ENCODE measurements at regions not wholly inside any gene's neighbourhood (a gene's known extent, or its start where the extent isn't known, plus 50 kb on each side); places are given as distances from the start of the nearest gene placed in this dataset.

DNA sequence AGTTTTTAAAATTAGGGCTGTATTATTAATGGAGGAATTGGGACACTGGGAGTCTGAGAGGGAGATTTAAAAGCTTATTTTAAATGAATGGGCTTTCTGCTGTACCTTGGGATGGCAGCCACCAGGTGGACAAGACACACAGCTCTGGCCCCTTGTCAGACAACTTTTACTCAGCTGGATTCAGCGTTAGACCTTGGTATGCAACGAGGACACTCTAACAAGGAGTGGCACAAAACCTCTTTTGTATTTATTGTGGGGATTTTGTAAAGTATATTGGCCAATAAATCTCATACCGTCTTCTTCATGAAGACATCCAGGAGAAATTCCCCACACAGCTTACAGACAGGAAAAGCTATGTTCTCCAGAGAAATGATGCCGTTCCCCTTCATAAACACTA, 105.7 kb downstream of the LCA5 start:
- H3K4me3 ChIP-seq (ENCODE audit: low read length) = no peak overlapping the region
- no peaks in the 10 kb centered on the region for H3K27me3 ChIP-seq (ENCODE audit: insufficient read depth, low read length)
- no peaks in the 10 kb centered on the region for H3K9me3 ChIP-seq (ENCODE audit: low read length)
- no peaks in the 10 kb centered on the region for H3K4me1 ChIP-seq (ENCODE audit: insufficient read depth, low read length)
- H3K36me3 ChIP-seq (ENCODE audit: insufficient read depth, low read length) = no peaks in the 10 kb centered on the region
- no peak overlapping the region for H2AFZ ChIP-seq (ENCODE audit: low read depth, low read length)

DNA sequence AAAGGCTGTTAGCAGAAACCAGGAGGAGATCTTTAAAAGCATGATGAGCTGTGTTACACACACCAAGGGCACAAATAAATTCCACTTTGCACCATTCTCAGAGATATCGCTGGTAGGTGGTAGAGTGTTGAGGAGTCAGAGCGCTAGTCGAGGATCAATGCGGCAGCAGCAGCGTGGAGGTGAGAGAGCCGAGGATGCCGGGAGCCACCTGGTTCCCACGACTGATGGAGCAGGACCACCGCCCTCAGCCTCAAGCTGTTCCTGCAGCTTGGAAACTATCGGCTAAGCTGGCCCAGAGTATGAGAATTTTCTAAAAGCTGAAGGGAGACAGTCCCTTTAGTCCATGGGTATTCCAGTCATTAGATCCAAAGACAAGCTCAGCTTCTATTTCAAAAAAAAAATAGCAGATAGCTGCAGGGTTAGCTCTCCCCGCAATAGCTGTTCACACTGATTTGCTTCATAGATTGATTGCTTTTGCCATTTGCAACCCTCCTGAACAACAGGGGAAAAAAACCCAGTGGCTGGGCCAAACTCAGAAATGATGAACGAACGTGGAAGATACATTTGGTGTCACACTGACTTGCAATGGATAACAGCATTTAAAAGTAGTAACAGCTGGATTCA, 106.2 kb downstream of the LCA5 start:
- H3K4me3 ChIP-seq (ENCODE audit: low read length) = no peak overlapping the region
- no peak overlapping the region for H2AFZ ChIP-seq (ENCODE audit: low read depth, low read length)
- no peaks in the 10 kb centered on the region for H3K4me1 ChIP-seq (ENCODE audit: insufficient read depth, low read length)
- no peaks in the 10 kb centered on the region for H3K36me3 ChIP-seq (ENCODE audit: insufficient read depth, low read length)
- no peaks in the 10 kb centered on the region for H3K9me3 ChIP-seq (ENCODE audit: low read length)
- H3K27me3 ChIP-seq (ENCODE audit: insufficient read depth, low read length) = no peaks in the 10 kb centered on the region

DNA sequence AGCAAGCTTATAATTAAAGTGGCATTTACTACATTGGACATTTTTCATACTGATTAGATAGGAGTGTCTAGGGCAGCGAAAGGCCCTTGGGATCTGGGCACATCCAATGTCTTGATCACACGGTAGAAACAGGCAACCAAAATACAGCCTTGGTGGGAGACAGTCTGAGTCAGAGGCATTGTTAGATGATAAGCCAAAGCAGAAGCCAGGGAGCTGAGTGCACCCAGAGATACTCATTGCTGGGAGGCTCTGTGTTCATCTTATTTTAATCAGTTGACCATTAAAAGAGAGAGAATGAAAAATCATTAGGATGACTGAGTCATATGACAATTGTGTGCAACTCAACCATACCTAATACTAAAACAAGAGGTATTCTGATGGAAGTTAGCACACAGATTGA, 109.5 kb downstream of the LCA5 start:
- Histone ChIP-seq H2AFZ (ENCODE audit: low read depth, low read length) (no peak overlapping the region), H3K27me3 (ENCODE audit: insufficient read depth, low read length) (no peaks in the 10 kb centered on the region), H3K4me1 (ENCODE audit: insufficient read depth, low read length) (no peaks in the 10 kb centered on the region), H3K9me3 (ENCODE audit: low read length) (no peaks in the 10 kb centered on the region), H3K36me3 (ENCODE audit: insufficient read depth, low read length) (no peaks in the 10 kb centered on the region), H3K4me3 (ENCODE audit: low read length) (no peak overlapping the region)

DNA sequence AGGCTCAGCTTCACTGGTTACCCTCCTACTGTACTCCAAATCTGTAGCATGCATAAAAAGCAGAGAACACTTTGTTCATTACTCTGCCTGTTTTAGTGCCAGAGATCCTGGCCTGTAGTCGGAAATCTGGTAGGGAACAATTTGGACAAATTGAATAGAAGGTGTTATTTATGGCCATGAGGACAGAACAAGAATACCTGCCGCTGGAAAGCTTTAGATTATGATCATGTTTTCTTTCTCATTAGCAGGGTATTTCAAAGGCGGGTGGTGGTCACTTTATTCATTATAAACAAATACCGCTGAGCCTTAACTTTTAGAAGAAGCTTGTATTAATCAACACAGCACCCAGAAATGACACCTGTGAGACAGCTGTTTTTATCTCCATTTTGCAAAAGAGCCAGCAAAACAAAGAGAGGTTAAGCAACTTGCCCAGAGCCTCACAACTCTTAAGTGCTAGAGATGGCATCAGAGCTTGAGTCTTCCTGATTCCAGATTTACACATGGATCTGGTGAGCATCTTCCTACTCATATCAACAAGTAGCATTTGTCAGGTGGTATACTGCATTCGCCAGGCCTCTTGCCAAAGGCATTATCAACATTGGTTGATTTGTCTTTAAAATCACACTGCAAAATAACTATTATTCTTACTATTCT, 110.5 kb downstream of the LCA5 start:
- no peaks in the 10 kb centered on the region for H3K4me1 ChIP-seq (ENCODE audit: insufficient read depth, low read length)
- no peaks in the 10 kb centered on the region for H3K36me3 ChIP-seq (ENCODE audit: insufficient read depth, low read length)
- no peak overlapping the region for H3K4me3 ChIP-seq (ENCODE audit: low read length)
- no peak overlapping the region for H2AFZ ChIP-seq (ENCODE audit: low read depth, low read length)
- no peaks in the 10 kb centered on the region for H3K9me3 ChIP-seq (ENCODE audit: low read length)
- H3K27me3 ChIP-seq (ENCODE audit: insufficient read depth, low read length) = no peaks in the 10 kb centered on the region

DNA sequence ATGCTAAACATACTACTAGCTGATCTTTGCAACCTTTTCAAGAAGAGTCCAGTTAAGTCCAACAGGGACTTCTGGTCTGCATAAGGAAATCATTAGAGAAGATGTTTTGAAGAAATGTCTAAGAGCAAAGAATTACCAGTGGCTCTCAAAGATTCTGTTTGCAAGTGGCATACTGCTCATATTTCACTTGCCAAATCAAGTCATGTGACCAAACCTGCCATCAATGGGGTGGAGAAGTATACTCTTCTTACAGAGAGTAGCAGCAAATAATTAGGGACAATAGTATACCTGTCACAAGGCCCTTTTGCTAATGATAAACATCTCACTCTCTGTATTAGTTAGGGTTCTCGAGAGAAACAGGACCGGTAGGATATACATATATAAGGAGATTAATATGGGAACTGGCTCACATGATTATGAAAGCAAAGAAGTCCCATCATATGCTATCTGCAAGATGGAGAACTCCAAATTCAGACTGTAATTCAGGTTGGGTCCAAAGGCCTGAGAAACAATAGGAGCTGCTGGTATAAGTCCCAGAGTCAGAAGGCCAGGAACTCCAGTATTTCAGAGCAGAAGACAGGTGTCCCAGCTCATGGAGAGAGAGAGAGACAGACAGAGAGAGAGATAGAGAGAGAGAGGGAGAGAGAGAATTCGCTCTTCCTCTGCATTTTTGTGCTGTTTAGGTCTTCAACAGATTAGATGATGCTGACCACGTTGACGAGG, 111.5 kb downstream of the LCA5 start:
- H3K9me3 ChIP-seq (ENCODE audit: low read length) = no peaks in the 10 kb centered on the region
- H3K4me3 ChIP-seq (ENCODE audit: low read length) = no peak overlapping the region
- H2AFZ ChIP-seq (ENCODE audit: low read depth, low read length) = no peak overlapping the region
- no peaks in the 10 kb centered on the region for H3K27me3 ChIP-seq (ENCODE audit: insufficient read depth, low read length)
- no peaks in the 10 kb centered on the region for H3K4me1 ChIP-seq (ENCODE audit: insufficient read depth, low read length)
- no peaks in the 10 kb centered on the region for H3K36me3 ChIP-seq (ENCODE audit: insufficient read depth, low read length)

DNA sequence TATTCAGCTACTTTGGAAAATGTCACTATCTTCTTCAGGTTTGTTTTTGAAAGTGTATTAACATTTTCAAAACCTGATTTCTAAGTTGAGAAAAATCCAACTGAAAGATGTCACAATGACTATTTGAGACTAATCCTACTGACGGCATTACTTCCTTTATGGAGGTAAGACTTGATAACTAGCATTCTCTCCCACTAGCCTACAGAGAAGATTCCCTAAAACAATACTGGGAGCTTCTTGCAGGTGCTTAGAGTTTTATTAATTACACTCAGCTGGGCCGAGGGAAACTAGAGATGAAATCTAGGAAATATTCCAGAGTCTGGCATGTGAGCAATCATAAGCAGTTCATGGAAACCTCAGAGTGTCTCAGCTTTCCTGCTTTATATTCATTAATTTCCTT, 114.0 kb downstream of the LCA5 start:
- Histone ChIP-seq H3K9me3 (ENCODE audit: low read length) (no peaks in the 10 kb centered on the region), H2AFZ (ENCODE audit: low read depth, low read length) (no peak overlapping the region), H3K4me3 (ENCODE audit: low read length) (no peak overlapping the region), H3K4me1 (ENCODE audit: insufficient read depth, low read length) (no peaks in the 10 kb centered on the region), H3K27me3 (ENCODE audit: insufficient read depth, low read length) (no peaks in the 10 kb centered on the region), H3K36me3 (ENCODE audit: insufficient read depth, low read length) (no peaks in the 10 kb centered on the region)

DNA sequence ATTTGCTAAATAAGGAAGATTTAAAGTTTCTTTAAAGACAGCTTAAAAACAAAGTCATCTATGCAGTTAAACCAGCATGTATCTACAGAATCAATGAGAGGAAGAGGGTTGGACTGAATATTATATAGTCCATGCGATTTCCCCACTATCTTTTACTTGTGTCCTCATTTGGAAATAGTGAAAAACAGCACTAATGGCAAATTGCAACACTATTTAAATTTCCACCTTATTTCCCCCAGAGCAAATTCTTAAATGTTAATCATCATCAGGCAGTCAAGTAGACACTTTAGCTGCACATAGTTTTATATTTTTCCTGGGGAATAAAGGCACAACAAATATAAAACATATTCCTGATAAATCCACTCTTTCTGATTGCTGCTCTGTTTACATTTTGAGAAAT, 114.6 kb downstream of the LCA5 start:
- H3K36me3 ChIP-seq (ENCODE audit: insufficient read depth, low read length) = no peaks in the 10 kb centered on the region
- H3K27me3 ChIP-seq (ENCODE audit: insufficient read depth, low read length) = no peaks in the 10 kb centered on the region
- H3K9me3 ChIP-seq (ENCODE audit: low read length) = no peaks in the 10 kb centered on the region
- H3K4me1 ChIP-seq (ENCODE audit: insufficient read depth, low read length) = no peaks in the 10 kb centered on the region
- no peak overlapping the region for H3K4me3 ChIP-seq (ENCODE audit: low read length)
- H2AFZ ChIP-seq (ENCODE audit: low read depth, low read length) = no peak overlapping the region

DNA sequence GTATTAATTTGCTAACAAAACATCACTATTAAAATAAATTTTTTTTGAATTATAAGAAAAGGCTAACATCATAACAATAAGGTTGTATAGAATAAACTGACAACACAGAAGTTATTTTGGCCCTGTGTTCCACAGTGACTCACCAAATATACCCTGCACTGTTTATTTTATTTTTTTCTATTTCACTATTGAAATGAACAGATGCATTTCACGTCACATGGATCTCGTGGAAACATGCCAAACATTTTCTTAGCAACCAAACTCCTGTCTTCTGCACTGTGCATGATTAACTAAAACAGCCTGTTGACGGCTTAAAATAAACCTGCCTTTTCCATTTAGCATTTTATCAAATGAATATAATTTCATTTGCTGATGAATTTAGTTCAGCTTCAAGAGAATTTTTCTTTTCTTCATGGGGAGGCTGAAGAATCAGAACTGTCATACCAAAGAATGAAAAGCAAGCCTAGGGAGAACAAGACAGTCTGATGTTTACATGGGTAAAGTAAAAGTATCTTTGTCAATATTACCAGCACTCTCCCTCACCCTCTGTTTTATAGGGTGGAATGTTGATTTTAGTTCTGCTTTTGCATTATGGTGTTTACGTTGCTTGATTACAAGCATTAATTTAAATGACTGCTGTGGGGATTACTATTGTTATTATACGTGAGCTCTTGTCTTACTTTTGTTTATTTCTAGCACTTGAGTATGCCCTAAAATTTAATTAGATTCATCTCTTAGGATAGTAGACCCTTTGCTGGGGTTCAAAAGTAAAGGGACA, 115.3 kb downstream of the LCA5 start:
- no peak overlapping the region for H2AFZ ChIP-seq (ENCODE audit: low read depth, low read length)
- no peaks in the 10 kb centered on the region for H3K36me3 ChIP-seq (ENCODE audit: insufficient read depth, low read length)
- no peaks in the 10 kb centered on the region for H3K27me3 ChIP-seq (ENCODE audit: insufficient read depth, low read length)
- no peaks in the 10 kb centered on the region for H3K9me3 ChIP-seq (ENCODE audit: low read length)
- no peaks in the 10 kb centered on the region for H3K4me1 ChIP-seq (ENCODE audit: insufficient read depth, low read length)
- H3K4me3 ChIP-seq (ENCODE audit: low read length) = no peak overlapping the region

DNA sequence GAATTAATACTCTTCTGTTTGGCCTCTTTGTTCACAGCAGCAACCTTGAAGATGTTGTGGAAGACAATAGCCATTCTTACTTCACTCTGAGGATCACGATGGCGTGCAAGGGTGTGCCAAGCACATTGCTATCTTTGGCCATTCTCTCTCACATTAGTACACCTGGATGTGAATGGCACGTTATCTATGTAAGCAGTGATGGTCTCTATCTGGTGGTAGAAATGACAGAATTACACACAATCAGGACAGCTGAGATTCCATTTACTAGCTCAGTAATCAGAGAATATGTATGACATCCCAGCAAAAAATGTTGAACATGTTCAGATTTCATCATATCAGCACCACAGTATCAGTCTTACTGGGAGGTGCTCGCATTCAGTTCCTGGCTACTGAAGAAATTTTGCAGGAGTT, 116.2 kb downstream of the LCA5 start:
- Histone ChIP-seq H3K36me3 (ENCODE audit: insufficient read depth, low read length) (no peaks in the 10 kb centered on the region), H3K9me3 (ENCODE audit: low read length) (no peaks in the 10 kb centered on the region), H3K27me3 (ENCODE audit: insufficient read depth, low read length) (no peaks in the 10 kb centered on the region), H3K4me1 (ENCODE audit: insufficient read depth, low read length) (no peaks in the 10 kb centered on the region), H3K4me3 (ENCODE audit: low read length) (no peak overlapping the region), H2AFZ (ENCODE audit: low read depth, low read length) (peak overlapping the region; percentile 41)

DNA sequence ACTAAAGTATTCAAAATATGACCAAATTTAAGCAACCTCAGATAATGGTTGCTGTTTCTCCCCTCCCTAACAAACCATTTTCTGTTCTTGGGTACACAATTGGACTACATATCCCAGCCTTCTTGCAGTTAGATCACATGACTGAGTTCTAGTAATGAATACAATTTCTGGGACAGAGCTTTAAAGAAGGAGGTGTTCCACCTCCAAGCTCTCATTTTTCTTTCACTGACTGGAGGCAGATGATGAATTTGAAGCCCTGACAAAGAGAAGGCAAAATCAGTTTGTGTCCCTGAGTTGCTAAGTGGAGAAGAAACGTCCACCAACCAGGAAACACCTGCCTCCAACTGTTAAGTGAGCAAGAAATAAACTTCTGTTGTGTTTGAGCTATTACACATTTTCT, 117.2 kb downstream of the LCA5 start:
- no peak overlapping the region for H3K4me3 ChIP-seq (ENCODE audit: low read length)
- no peaks in the 10 kb centered on the region for H3K27me3 ChIP-seq (ENCODE audit: insufficient read depth, low read length)
- peak overlapping the region; percentile 41 for H2AFZ ChIP-seq (ENCODE audit: low read depth, low read length)
- H3K9me3 ChIP-seq (ENCODE audit: low read length) = no peaks in the 10 kb centered on the region
- H3K36me3 ChIP-seq (ENCODE audit: insufficient read depth, low read length) = no peaks in the 10 kb centered on the region
- H3K4me1 ChIP-seq (ENCODE audit: insufficient read depth, low read length) = no peaks in the 10 kb centered on the region

DNA sequence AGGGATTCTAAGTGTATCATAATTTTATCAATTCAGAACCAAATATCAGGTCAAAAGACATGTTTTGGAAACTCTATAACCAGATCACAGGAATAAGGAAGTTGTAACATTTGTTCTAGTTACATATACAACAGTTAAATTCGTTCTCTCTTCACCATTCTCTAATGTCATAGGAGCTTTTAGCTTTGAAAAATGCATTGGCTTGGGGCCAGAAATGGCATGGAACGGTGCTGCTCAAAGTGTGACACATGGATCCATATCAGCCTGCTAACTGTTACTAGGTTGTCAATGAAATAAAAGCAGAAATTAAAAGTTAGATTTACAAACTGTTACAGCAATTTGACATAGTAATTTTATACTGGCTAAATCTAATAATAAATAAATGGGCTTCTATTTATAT, 120.3 kb downstream of the LCA5 start:
- H2AFZ ChIP-seq (ENCODE audit: low read depth, low read length) = no peak overlapping the region

DNA sequence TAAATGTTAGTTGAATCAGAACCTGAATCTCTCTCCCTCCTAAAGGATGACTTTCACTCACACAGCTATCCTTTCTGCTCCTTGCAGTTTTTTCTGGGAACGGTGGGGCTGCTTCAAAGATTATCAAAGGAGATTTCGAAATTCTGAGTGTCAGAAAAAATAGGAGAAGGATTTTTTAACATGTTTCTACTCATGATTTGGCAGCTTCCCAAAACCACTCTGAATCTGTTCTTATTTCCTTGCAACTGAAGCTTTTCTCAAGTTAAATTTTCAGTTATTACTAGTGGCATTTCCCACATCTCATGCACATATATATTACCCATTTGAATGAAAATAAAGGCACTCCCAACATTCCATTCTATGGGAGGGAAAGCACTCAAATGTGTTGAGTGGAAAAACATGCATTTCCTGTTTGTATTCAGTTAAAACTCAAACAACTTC, 123.6 kb downstream of the LCA5 start:
- Histone ChIP-seq H3K27me3 (ENCODE audit: insufficient read depth, low read length) (no peaks in the 10 kb centered on the region), H3K9me3 (ENCODE audit: low read length) (no peaks in the 10 kb centered on the region), H3K4me1 (ENCODE audit: insufficient read depth, low read length) (no peaks in the 10 kb centered on the region), H2AFZ (ENCODE audit: low read depth, low read length) (no peak overlapping the region), H3K4me3 (ENCODE audit: low read length) (no peak overlapping the region), H3K36me3 (ENCODE audit: insufficient read depth, low read length) (no peaks in the 10 kb centered on the region)

More for the DNA sequence above, 120.3 kb downstream of the LCA5 start:
- Histone ChIP-seq H3K9me3 (ENCODE audit: low read length) (no peaks in the 10 kb centered on the region), H3K36me3 (ENCODE audit: insufficient read depth, low read length) (no peaks in the 10 kb centered on the region), H3K4me1 (ENCODE audit: insufficient read depth, low read length) (no peaks in the 10 kb centered on the region), H3K27me3 (ENCODE audit: insufficient read depth, low read length) (no peaks in the 10 kb centered on the region), H3K4me3 (ENCODE audit: low read length) (no peak overlapping the region)

DNA sequence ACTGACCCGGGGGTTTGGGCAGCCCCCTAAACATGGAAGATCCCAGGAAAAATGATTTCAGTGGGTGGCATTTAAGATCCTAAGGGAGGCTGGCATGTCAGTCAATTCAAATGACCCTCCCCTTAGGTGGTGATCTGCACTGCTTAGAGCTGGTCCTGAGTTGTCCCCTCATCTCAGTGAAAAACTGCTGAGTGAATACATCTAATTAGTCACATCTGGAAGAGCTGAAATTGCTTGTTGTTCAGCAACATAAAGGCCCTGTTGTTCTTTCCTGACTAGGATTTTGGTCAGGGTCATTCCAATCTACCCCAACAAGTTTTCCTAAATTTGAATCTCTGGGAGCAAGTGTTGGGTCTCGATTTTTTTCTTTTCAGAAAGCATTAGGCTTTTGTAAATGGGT, 126.4 kb downstream of the LCA5 start:
- Histone ChIP-seq H3K9me3 (ENCODE audit: low read length) (no peaks in the 10 kb centered on the region), H3K27me3 (ENCODE audit: insufficient read depth, low read length) (no peaks in the 10 kb centered on the region), H3K4me1 (ENCODE audit: insufficient read depth, low read length) (no peaks in the 10 kb centered on the region), H2AFZ (ENCODE audit: low read depth, low read length) (no peak overlapping the region), H3K4me3 (ENCODE audit: low read length) (no peak overlapping the region), H3K36me3 (ENCODE audit: insufficient read depth, low read length) (no peaks in the 10 kb centered on the region)

Data from neuron (in vitro differentiated cells).